ACC112 (cell line): ENCODE measurements at regions not wholly inside any gene's neighbourhood (a gene's known extent, or its start where the extent isn't known, plus 50 kb on each side); places are given as distances from the start of the nearest gene placed in this dataset.
A peak's percentile ranks its signal among the peaks of the same experiment; 100 is the strongest.

ENCODE experiments used
- H2AFZ ChIP-seq: fragments of 200-600 bp; sonication (generic); one replicate; pipeline ENCODE4 v1.6.0; 2017; ENCODE audit warnings: antibody characterized with exemption, low read length; ENCODE audit not compliant: unreplicated experiment
- H3K27ac ChIP-seq: fragments of 200-600 bp; sonication (generic); 2 replicates; pipeline ENCODE4 v1.5.1; 2014; ENCODE audit warnings: low read depth, mild to moderate bottlenecking, antibody characterized with exemption, low read length, moderate library complexity
- H3K27me3 ChIP-seq: fragments of 200-600 bp; sonication (generic); 2 replicates; pipeline ENCODE4 v1.6.1; 2014; ENCODE audit warnings: mild to moderate bottlenecking, antibody characterized with exemption, low read length, moderate library complexity, mixed read lengths; ENCODE audit not compliant: insufficient read depth
- H3K36me3 ChIP-seq: fragments of 200-600 bp; sonication (generic); 2 replicates; pipeline ENCODE4 v1.6.1; 2016; ENCODE audit warnings: mild to moderate bottlenecking, antibody characterized with exemption, low read length, moderate library complexity, mixed read lengths; ENCODE audit not compliant: insufficient read depth
- H3K4me1 ChIP-seq: fragments of 200-600 bp; sonication (generic); one replicate; pipeline ENCODE4 v1.6.1; 2016; ENCODE audit warnings: low read length, mixed read lengths; ENCODE audit not compliant: insufficient read depth, unreplicated experiment, control insufficient read depth
- H3K4me3 ChIP-seq: fragments of 200-600 bp; sonication (generic); 2 replicates; pipeline ENCODE4 v1.5.1; 2014; ENCODE audit warnings: mild to moderate bottlenecking, low read depth, low read length
- H3K79me2 ChIP-seq: fragments of 200-600 bp; sonication (generic); one replicate; pipeline ENCODE4 v1.6.0; 2016; ENCODE audit warnings: low read length; ENCODE audit not compliant: control insufficient read depth, unreplicated experiment, insufficient read depth

DNA sequence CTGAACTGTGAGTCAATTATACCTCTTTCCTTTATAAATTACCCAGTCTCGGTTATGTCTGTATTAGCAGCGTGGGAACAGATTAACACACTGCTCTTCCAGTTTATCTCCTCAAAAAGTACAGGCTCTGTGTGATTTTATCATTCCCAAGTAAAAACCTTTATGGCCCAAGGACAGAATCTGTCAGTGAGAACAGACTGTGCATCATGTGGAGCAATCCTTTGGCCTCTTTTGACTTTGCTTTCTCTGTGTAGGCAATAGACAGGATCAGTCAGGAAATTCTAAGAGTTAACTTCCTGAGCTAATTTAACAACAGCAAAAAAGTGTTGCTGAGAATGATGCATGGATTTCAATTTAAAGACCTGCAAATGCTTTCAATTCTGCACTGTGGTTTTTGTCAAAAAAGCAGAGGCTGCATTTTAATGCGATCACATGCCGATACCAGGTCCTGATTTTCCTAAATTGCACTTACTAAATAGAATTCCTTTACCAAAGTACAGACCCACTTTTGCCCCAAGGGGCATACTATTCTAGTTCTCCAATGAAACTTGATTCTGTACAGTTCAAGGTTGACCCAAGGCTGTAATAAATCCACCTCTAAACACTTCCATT lies 246.7 kb upstream of the MARCKS start:
- H3K27me3 ChIP-seq, result no peaks in the 10 kb centered on the region
- no peak overlapping the region for H3K27ac ChIP-seq
- peaks cover 3% of the 10 kb centered on the region for H3K4me1 ChIP-seq
- H3K4me3 ChIP-seq, result no peak overlapping the region
- H3K79me2 ChIP-seq, result no peaks in the 10 kb centered on the region
- no peak overlapping the region for H2AFZ ChIP-seq
- H3K36me3 ChIP-seq, result no peaks in the 10 kb centered on the region

DNA sequence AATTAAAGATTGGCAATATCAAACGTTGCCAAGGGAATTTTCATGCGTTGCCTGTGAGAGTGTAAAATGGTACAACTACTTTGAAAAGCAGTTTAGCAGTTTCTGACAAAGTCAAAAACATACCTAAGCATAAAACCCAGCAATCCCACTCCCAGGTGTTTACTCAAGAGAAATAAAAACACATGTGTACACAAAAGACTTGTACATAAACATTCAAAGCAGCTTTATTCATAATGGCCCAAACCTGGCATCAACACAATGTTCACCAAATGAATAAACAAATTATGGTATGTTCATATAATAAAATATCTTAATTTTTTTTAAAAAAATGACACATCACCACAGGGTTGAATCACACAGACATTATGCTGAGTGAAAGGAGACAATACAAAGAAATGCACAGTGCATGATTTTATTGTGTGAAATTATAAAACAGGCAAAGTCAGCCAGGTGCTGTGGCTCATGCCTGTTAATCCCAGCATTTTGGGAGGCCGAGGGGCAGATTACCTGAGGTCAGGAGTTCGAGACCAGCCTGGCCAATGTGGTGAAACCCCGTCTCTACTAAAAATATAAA lies 240.4 kb upstream of the MARCKS start:
- H3K36me3 ChIP-seq, result no peaks in the 10 kb centered on the region
- H3K79me2 ChIP-seq, result no peaks in the 10 kb centered on the region
- H3K4me3 ChIP-seq, result no peak overlapping the region
- no peak overlapping the region for H3K27ac ChIP-seq
- peaks cover 2% of the 10 kb centered on the region for H3K4me1 ChIP-seq
- H3K27me3 ChIP-seq, result no peaks in the 10 kb centered on the region
- no peak overlapping the region for H2AFZ ChIP-seq

DNA sequence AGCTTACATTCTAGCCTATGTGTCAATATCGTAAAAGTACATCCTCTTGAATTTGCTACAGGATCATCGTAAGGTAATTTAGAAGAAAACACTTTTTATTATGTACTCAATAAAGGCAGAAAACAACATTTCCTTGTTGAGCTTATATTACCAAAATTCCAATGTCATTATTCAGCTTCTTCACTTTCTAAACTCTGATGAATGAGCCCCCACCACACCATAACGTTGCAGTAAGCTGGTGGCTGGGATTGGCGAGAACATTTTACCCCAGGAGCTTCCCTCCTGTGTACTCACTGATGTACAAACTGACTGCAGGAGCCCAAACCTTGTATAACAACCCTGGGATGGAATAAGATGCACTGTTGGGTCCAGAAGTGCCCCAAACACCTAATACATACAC lies 238.1 kb upstream of the MARCKS start:
- Histone ChIP-seq H3K4me1 (peaks cover 2% of the 10 kb centered on the region), H3K4me3 (no peak overlapping the region), H3K27ac (no peak overlapping the region), H3K79me2 (no peaks in the 10 kb centered on the region), H2AFZ (no peak overlapping the region), H3K36me3 (no peaks in the 10 kb centered on the region), H3K27me3 (no peaks in the 10 kb centered on the region)

DNA sequence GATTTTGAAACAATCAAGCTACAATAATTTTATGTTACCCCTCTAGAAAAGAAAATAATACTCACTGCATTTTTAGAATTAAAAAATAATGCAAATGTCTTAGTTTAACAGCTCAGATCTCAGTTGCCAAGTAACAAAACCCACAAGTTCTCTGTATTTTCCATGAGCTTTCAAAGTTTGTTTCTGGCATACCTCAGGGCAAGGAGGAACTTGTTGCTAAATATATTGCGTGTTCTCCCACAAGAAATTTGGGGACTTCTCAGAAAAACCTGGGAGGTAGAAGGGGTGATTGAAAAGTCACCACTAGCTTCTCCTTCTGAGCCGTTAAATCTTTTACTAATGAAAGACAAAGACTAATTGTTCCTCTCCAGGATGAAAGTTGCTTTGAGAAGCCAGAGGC lies 236.8 kb upstream of the MARCKS start:
- H3K4me3 ChIP-seq, result no peak overlapping the region
- H3K79me2 ChIP-seq, result no peaks in the 10 kb centered on the region
- no peaks in the 10 kb centered on the region for H3K36me3 ChIP-seq
- peaks cover 2% of the 10 kb centered on the region for H3K4me1 ChIP-seq
- no peak overlapping the region for H2AFZ ChIP-seq
- no peak overlapping the region for H3K27ac ChIP-seq
- no peaks in the 10 kb centered on the region for H3K27me3 ChIP-seq

DNA sequence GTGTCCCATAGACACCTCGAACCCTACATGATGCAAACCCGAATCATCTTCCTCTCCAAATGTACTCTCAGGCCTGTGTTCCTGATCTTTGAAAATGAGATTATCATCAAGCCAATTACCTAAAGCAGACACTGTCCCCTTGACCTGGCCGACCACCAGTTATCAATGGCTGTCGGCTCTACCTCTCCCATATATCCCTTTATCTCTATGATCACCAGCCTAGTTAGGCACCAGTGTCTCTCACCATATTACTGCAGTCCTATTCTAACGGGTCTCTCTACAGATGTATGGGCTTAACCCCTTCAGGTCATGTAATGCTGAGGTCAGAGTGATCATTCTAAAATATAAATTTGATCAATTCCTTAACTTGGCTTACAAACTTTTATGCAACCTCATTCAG lies 234.9 kb upstream of the MARCKS start:
- Histone ChIP-seq H3K4me3 (no peak overlapping the region), H2AFZ (no peak overlapping the region), H3K27ac (no peak overlapping the region), H3K27me3 (no peaks in the 10 kb centered on the region), H3K36me3 (no peaks in the 10 kb centered on the region), H3K4me1 (peaks cover 2% of the 10 kb centered on the region), H3K79me2 (no peaks in the 10 kb centered on the region)

DNA sequence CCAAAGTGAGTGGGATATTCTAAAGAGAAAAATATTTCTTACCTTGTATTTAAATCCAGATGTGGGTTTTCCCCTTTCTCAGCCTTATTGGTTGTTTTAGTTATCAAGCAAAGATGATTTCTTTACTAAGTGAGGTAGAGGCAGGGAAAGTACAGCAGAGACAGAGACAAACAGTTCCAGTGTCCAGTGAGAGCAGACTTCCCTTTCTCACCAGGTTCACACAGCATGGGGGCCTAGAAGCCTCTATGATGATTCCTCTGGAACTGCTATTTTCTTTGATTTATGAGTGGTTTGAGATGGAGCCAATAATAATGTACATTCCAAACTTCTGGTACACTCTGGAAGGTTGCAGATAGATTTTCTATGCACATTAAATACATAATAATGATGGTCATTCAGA lies 234.0 kb upstream of the MARCKS start:
- peaks cover 2% of the 10 kb centered on the region for H3K4me1 ChIP-seq
- no peak overlapping the region for H3K27ac ChIP-seq
- H3K79me2 ChIP-seq, result no peaks in the 10 kb centered on the region
- no peaks in the 10 kb centered on the region for H3K27me3 ChIP-seq
- H3K4me3 ChIP-seq, result no peak overlapping the region
- no peak overlapping the region for H2AFZ ChIP-seq
- H3K36me3 ChIP-seq, result no peaks in the 10 kb centered on the region

DNA sequence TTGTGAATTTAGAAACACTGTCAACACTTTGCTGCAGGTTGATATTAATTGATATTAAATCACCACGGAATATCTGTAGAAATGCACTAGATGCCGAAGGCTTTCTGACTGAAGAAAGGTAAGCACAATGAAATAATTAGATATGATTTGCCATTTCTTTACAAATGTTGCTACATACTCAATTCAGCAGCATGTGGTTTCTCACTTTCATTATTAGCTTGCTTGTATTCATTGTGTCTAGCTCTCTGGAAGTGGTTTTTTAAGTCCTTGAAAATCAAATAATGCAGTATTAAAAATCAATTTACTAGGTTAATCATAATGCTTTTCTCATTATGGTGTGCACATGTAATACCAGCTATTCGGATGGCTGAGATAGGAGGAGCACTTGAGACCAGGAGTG lies 231.3 kb upstream of the MARCKS start:
- H2AFZ ChIP-seq, result no peak overlapping the region

DNA sequence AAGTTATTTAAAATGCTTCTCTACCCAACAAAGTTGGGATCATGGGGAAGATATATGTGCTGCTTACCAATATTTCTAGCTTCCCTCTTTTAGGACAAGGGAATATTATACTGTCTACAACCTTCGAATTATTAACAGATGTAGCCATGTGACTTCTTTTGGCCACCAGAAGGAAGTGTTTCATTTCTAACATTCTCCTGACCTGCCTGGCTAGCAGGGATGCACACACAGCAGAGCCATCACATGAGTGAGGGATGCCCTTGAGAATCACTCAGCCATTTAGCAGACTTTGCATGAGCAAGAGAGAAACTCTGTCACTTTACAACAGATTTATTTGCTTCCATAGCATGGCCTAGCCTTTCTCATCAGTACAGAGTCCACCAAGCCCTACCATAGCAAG lies 230.7 kb upstream of the MARCKS start:
- Histone ChIP-seq H3K36me3 (no peaks in the 10 kb centered on the region), H2AFZ (no peak overlapping the region), H3K79me2 (no peaks in the 10 kb centered on the region), H3K4me3 (no peak overlapping the region), H3K27ac (no peak overlapping the region), H3K27me3 (no peaks in the 10 kb centered on the region), H3K4me1 (peaks cover 21% of the 10 kb centered on the region)

More for the DNA sequence above, 231.3 kb upstream of the MARCKS start:
- Histone ChIP-seq H3K4me1 (peaks cover 15% of the 10 kb centered on the region), H3K27ac (no peak overlapping the region), H3K79me2 (no peaks in the 10 kb centered on the region), H3K4me3 (no peak overlapping the region), H3K27me3 (no peaks in the 10 kb centered on the region), H3K36me3 (no peaks in the 10 kb centered on the region)

DNA sequence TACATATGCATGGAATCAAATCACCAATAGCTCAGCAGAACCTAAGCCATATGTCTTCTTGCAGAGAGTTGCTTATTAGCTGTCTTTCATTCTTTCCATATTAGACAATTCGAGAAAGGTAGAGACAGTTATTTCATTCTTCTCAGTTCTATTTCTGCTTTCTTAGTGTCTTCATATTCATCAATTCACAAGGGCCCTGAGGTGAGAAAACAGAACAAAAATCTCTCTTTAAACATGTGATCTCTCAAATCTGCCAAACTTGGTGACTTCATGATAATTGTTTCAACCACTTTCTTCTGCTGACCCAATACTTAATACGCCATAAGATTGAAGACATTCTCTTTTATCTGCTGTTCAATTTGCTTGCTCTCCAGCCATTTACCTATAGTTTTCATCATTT lies 229.7 kb upstream of the MARCKS start:
- no peak overlapping the region for H3K4me3 ChIP-seq
- no peaks in the 10 kb centered on the region for H3K79me2 ChIP-seq
- no peak overlapping the region for H2AFZ ChIP-seq
- no peaks in the 10 kb centered on the region for H3K27me3 ChIP-seq
- no peak overlapping the region for H3K27ac ChIP-seq
- H3K36me3 ChIP-seq, result no peaks in the 10 kb centered on the region
- H3K4me1 ChIP-seq, result peaks cover 26% of the 10 kb centered on the region

DNA sequence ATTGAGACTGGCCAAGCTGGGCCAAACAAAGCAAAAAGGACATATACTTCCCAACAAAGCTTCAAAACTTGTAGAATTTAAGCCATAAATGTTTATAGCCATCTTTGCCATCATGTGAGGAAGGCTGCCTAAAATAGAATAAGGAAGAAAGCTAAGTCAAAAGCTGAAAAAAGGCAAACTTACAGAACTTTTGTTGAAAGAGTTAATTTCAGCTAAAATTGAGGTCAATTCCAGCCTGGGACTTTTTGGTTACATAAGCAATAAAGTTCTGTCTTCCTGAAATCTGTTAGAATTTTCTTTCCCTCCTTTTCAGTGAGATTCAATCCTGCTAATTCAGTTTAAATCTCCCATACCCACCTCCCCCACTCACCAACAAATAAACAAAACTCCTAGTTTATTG lies 227.9 kb upstream of the MARCKS start:
- Histone ChIP-seq H3K79me2 (no peaks in the 10 kb centered on the region), H3K27ac (peak overlapping the region; percentile 78; the same call in 1 of the 2 replicates), H3K4me1 (peaks cover 41% of the 10 kb centered on the region), H3K36me3 (no peaks in the 10 kb centered on the region), H3K27me3 (no peaks in the 10 kb centered on the region), H3K4me3 (no peak overlapping the region), H2AFZ (no peak overlapping the region)

DNA sequence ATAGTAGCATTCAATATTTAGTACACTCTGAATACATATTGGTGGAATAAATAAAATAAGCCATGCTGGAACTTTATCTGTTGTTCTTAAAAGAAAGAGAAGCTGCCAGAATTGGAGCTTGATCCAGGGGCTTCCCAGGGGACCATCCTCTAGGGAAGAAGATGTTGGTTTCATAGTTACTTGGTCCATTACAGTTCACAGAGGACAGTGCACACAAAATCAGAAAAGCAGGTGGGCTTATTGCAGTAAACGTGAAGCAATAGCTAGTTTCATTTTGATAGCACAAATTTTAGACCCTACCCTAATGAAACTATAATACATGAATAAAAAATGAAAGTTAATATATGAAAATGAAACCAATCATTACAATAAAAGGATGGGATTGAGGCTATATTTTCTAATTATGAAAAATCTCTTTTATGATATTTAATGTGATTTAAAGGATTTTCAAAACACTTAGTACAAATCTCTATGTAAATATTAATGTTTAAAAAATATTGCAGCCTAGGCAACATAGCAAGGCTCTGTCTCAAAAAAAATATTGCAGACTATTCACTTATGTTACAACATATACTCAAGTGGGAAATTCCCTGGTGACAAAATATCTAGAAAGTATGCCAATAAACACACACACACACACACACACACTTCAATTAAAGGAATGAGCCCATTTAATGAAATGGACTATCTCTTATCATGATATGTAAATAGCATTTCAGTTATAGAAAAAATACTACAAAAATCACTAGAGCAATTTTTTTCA lies 227.0 kb upstream of the MARCKS start:
- H3K4me3 ChIP-seq, result peak overlapping the region; percentile 48

More for the DNA sequence above, 227.0 kb upstream of the MARCKS start:
- Histone ChIP-seq H2AFZ (no peak overlapping the region), H3K36me3 (no peaks in the 10 kb centered on the region), H3K4me1 (peaks cover 50% of the 10 kb centered on the region), H3K27me3 (no peaks in the 10 kb centered on the region), H3K27ac (peak overlapping the region; percentile 94), H3K79me2 (no peaks in the 10 kb centered on the region)
